B cell (primary cell): ENCODE measurements at regions not wholly inside any gene's neighbourhood (a gene's known extent, or its start where the extent isn't known, plus 50 kb on each side); places are given as distances from the start of the nearest gene placed in this dataset.

Experiments
- CTCF ChIP-seq: fragments of 200-600 bp; IDR thresholded peaks from one replicate; pipeline ENCODE4 v1.8.0; 2022; ENCODE audit warnings: antibody characterized with exemption, mild to moderate bottlenecking
- EZH2 ChIP-seq: IDR thresholded peaks from 2 replicates; pipeline ENCODE4 v1.6.1; 2012; ENCODE audit warnings: borderline replicate concordance, low read depth, mild to moderate bottlenecking, moderate library complexity, low read length; ENCODE audit not compliant: insufficient read depth, poor library complexity, severe bottlenecking

DNA sequence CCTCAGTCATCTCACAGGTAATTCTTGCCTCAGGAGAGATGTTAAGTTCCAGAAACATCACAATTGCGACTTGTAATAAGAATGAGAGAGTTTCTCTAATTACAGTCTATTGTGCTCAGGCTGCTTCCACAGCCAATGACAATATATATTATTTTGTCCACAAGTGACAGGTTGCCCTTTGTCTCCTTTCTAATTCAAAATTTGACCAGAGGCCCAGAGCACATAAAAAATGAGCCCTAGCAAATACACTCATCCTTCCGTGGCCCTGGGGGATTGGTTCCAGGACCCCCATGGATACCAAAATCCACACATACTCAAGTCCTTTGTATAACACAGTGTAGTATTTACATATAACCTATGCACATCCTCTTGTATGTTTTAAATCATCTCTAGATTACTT is 88.1 kb upstream of the TMEM170B start:
- TF ChIP-seq CTCF = no peak
- TF ChIP-seq EZH2 = no peak
